ENCODE measurements at regions not wholly inside any gene's neighbourhood (a gene's known extent, or its start where the extent isn't known, plus 50 kb on each side); places are given as distances from the start of the nearest gene placed in this dataset.

DNA sequence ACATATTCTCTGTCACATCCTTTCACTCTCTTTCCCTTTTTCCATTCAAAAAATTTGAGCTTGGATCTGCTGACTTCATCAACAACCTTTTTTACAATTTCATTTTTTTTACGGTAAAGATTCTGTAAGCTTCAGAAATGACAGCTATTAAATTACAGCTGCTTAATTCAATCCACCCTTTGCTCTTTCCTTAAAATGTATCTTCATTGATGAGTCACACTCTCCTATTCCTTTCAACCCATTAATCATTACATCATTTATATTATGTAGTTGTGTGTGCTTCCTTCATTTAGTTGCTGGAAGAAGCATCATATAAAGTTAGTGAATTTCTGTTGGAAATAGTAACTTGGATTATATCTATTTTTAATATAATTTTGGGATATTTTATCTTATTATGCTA, 67.1 kb upstream of the MAGI2 start (continued):
- TF ChIP-seq, protein P1, sequence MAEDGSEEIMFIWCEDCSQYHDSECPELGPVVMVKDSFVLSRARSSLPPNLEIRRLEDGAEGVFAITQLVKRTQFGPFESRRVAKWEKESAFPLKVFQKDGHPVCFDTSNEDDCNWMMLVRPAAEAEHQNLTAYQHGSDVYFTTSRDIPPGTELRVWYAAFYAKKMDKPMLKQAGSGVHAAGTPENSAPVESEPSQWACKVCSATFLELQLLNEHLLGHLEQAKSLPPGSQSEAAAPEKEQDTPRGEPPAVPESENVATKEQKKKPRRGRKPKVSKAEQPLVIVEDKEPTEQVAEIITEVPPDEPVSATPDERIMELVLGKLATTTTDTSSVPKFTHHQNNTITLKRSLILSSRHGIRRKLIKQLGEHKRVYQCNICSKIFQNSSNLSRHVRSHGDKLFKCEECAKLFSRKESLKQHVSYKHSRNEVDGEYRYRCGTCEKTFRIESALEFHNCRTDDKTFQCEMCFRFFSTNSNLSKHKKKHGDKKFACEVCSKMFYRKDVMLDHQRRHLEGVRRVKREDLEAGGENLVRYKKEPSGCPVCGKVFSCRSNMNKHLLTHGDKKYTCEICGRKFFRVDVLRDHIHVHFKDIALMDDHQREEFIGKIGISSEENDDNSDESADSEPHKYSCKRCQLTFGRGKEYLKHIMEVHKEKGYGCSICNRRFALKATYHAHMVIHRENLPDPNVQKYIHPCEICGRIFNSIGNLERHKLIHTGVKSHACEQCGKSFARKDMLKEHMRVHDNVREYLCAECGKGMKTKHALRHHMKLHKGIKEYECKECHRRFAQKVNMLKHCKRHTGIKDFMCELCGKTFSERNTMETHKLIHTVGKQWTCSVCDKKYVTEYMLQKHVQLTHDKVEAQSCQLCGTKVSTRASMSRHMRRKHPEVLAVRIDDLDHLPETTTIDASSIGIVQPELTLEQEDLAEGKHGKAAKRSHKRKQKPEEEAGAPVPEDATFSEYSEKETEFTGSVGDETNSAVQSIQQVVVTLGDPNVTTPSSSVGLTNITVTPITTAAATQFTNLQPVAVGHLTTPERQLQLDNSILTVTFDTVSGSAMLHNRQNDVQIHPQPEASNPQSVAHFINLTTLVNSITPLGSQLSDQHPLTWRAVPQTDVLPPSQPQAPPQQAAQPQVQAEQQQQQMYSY (CRISPR knock-in tag; IDR thresholded peaks at IDR 0.05) = no peak
- TF ChIP-seq SPI1 (IDR thresholded peaks at IDR 0.05; ENCODE audit: borderline replicate concordance, insufficient read depth, low read depth, low read length) = no peak
- TF ChIP-seq, protein P2, sequence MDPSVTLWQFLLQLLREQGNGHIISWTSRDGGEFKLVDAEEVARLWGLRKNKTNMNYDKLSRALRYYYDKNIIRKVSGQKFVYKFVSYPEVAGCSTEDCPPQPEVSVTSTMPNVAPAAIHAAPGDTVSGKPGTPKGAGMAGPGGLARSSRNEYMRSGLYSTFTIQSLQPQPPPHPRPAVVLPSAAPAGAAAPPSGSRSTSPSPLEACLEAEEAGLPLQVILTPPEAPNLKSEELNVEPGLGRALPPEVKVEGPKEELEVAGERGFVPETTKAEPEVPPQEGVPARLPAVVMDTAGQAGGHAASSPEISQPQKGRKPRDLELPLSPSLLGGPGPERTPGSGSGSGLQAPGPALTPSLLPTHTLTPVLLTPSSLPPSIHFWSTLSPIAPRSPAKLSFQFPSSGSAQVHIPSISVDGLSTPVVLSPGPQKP (IDR thresholded peaks at IDR 0.05; ENCODE audit: low read depth, low read length) = no peak
- no peak for TF ChIP-seq RCOR1 (conservative IDR thresholded peaks at IDR 0.05; ENCODE audit: low read depth, low read length)
- no peak for TF ChIP-seq NFXL1 (IDR thresholded peaks at IDR 0.05; ENCODE audit: borderline replicate concordance)
- no peak for TF ChIP-seq SMAD1 (IDR thresholded peaks at IDR 0.05; ENCODE audit: low read depth, partially characterized antibody)
- TF ChIP-seq, protein P3, sequence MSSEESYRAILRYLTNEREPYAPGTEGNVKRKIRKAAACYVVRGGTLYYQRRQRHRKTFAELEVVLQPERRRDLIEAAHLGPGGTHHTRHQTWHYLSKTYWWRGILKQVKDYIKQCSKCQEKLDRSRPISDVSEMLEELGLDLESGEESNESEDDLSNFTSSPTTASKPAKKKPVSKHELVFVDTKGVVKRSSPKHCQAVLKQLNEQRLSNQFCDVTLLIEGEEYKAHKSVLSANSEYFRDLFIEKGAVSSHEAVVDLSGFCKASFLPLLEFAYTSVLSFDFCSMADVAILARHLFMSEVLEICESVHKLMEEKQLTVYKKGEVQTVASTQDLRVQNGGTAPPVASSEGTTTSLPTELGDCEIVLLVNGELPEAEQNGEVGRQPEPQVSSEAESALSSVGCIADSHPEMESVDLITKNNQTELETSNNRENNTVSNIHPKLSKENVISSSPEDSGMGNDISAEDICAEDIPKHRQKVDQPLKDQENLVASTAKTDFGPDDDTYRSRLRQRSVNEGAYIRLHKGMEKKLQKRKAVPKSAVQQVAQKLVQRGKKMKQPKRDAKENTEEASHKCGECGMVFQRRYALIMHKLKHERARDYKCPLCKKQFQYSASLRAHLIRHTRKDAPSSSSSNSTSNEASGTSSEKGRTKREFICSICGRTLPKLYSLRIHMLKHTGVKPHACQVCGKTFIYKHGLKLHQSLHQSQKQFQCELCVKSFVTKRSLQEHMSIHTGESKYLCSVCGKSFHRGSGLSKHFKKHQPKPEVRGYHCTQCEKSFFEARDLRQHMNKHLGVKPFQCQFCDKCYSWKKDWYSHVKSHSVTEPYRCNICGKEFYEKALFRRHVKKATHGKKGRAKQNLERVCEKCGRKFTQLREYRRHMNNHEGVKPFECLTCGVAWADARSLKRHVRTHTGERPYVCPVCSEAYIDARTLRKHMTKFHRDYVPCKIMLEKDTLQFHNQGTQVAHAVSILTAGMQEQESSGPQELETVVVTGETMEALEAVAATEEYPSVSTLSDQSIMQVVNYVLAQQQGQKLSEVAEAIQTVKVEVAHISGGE (CRISPR knock-in tag; IDR thresholded peaks at IDR 0.05) = no peak
- TF ChIP-seq WRNIP1 (IDR thresholded peaks at IDR 0.05; ENCODE audit: borderline replicate concordance, low read depth, low read length) = no peak
- no peak for TF ChIP-seq MEF2A (IDR thresholded peaks at IDR 0.05; ENCODE audit: insufficient read depth, low read depth, low read length)
- no peak for TF ChIP-seq BRCA1 (IDR thresholded peaks at IDR 0.05; ENCODE audit: low read depth, low read length)
- TF ChIP-seq, protein P4, sequence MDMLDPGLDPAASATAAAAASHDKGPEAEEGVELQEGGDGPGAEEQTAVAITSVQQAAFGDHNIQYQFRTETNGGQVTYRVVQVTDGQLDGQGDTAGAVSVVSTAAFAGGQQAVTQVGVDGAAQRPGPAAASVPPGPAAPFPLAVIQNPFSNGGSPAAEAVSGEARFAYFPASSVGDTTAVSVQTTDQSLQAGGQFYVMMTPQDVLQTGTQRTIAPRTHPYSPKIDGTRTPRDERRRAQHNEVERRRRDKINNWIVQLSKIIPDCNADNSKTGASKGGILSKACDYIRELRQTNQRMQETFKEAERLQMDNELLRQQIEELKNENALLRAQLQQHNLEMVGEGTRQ (IDR thresholded peaks at IDR 0.05; ENCODE audit: borderline replicate concordance, low read depth, low read length) = no peak
- no peak for TF ChIP-seq EP300 (IDR thresholded peaks at IDR 0.05; ENCODE audit: borderline replicate concordance in 1 of 2, control insufficient read depth in 1 of 2, low read depth in 2 of 2, low read length in 2 of 2)
